ENCODE measurements at regions not wholly inside any gene's neighbourhood (a gene's known extent, or its start where the extent isn't known, plus 50 kb on each side); places are given as distances from the start of the nearest gene placed in this dataset.

DNA sequence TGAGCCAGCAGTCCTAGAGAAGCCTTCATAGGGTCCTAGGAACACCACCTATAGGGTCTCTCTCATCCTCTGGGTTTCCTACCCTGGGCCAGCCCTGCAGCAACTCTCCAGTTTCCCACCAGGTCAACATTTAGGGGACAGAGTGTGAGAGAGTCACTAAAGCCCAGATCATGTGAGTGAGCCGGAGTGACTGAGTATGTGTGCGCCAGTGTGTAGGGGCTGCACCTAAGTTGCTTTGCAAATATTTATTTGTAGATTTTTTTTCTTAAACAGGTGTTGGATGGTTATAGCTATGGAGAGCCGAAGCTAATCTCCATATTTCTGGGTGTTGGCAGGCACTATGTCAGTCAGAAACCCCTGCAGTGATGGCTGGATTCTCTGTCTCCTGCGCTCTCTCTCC lies 232.5 kb upstream of the NCAM1 start:
- TF ChIP-seq, protein P1, sequence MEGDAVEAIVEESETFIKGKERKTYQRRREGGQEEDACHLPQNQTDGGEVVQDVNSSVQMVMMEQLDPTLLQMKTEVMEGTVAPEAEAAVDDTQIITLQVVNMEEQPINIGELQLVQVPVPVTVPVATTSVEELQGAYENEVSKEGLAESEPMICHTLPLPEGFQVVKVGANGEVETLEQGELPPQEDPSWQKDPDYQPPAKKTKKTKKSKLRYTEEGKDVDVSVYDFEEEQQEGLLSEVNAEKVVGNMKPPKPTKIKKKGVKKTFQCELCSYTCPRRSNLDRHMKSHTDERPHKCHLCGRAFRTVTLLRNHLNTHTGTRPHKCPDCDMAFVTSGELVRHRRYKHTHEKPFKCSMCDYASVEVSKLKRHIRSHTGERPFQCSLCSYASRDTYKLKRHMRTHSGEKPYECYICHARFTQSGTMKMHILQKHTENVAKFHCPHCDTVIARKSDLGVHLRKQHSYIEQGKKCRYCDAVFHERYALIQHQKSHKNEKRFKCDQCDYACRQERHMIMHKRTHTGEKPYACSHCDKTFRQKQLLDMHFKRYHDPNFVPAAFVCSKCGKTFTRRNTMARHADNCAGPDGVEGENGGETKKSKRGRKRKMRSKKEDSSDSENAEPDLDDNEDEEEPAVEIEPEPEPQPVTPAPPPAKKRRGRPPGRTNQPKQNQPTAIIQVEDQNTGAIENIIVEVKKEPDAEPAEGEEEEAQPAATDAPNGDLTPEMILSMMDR (IDR thresholded peaks at IDR 0.05): no peak
- TF ChIP-seq POLR2A (IDR thresholded peaks at IDR 0.05): no peak
